Activated effector memory CD4-positive, alpha-beta T cell treated with anti-CD3 and anti-CD28 coated beads, Interleukin-2, amount 50 U/mL, for 16 hours (primary cell): ENCODE measurements at regions not wholly inside any gene's neighbourhood (a gene's known extent, or its start where the extent isn't known, plus 50 kb on each side); places are given as distances from the start of the nearest gene placed in this dataset.

ENCODE experiments used
- DNase-seq: peaks from one replicate; pipeline ENCODE4 v3.0.0-alpha.2; 2020

DNA sequence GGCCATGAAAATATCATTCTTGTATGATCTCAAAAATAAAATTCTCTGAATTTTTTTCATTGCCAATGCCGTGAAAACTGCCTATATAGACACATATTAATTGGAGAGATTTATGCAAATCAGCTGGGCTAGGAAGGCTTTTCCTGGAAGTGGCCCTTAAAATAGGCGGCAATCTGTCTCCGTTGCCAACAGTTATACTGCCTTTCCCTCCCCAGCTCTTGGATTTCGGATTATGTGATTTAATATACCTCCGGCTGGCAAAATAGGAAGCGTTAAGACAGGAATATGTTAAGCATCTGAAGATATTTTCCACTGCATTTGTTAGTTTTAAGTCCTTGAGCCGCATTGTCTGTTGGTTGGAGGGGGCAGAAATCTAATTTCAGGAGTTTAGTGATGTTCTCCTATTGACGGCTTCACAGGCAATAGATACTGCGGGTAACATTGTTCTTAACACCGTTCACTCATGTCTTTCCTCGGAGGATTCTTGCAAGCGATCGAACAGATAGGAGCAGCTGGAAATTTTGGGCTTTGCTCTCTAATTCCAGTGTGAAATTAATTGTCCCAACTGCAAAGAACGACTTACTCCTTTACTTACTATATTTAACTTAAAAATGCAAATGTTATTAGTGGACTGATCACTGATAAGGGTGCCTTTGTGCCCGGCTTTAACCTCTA, 113.3 kb downstream of the LINC00237 start:
- DNase-seq, result no peak

DNA sequence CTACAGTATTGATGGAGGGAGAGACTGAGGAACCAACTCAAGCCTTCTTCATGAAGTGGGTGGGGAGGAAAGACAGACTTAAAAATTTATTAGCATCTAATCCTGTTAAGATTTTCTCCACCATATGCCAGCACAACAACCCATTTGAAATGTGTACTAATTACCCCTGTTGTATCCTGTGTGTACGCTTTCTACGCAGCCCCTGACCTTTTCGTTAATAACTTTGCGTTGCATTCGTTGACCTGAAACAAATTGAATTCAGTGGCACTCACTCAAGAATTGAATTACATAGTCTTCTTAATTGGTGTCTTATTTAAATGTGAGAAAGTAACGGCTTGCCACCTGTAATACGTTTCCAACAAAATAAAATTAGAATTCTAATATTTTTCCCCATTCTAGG, 113.9 kb downstream of the LINC00237 start:
- no peak for DNase-seq

DNA sequence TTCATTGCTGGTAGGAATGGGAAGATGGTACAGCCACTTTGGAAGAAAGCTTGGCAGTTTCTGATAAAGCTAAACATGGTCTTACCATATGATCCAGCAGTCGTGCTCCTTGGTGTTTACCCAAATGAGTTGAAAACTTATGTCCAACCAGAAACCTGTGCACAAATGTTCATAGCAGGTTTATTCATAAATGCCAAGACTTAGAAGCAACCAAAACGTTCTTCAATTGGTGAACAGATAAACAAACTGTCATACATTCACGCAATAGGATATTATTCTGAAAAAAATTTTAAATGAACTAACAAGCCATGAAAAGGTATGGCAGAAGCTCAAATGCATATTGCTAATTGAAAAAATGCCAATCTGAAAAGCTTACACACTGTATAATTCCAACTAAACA, 117.1 kb downstream of the LINC00237 start:
- DNase-seq, result no peak

DNA sequence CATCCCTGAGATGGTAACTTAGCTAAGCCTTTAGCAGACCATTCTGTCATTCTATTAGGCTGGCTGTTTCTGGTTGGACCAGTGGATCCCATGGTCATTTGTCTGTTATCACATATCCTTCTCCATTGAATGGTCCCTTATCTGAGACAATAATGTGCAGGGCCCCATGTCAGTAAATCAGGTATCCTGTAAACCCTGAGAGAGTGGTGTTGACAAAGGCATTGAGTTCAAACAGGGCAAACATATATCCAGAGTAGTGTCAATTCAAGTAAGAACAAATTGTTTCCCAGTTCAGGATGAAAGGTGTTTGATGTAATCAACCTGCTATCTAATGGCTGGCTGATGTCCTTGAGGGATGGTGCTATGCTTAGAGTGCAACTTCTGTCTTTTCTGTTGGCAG, 126.2 kb downstream of the LINC00237 start:
- no peak for DNase-seq

GRCh38 chr20:20977786-20978185, 128.4 kb downstream of the LINC00237 start:
- DNase-seq, result no peak

GRCh38 chr20:20972490-20972889, 133.7 kb downstream of the LINC00237 start:
- no peak for DNase-seq

DNA sequence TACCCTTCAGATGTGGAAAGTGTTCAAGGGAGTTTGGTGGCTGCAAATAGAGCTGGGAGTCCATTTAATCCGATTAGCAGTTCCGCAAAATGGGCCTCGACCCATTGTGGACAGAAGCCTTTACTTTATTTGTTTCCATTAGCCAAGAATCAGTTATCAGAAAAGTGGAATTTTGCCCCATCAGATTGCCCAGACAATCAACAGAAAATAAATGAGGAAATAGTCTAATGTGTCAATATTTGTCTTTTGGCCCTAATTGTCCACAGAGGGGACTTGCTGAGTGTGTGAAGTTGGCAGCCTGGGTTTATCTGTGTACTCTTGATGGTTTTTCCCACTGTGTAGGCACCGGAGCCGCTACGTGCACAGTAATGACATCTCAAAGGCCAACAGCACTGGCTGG, 134.3 kb downstream of the LINC00237 start:
- no peak for DNase-seq

DNA sequence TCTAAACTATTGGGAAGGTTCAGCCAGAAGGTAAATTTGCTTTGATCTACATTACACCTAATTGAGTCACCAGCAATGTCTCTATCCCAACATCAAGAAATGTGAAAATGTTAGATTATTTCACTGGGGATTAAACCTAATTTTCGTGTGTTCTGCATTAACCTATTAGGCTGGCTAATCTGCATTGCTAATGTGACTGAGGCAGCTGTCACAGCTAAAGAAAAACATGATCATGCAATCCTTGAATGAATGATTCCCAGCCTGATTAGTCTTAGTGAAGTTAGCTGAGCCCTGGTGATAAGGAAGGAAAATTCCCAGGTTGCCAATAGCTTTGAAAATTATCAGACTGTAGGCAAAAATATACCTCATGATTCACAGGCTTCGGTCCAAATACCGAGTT, 135.3 kb downstream of the LINC00237 start:
- DNase-seq, result no peak

- DNase-seq, result no peak
Observed at GRCh38 chr20:20969701-20970280, 136.4 kb downstream of the LINC00237 start.

- DNase-seq, result no peak
Observed at GRCh38 chr20:20967564-20968184, 138.5 kb downstream of the LINC00237 start.

- DNase-seq, result no peak
Observed at GRCh38 chr20:20966171-20966570, 140.0 kb downstream of the LINC00237 start.

GRCh38 chr20:20959031-20959755, 147.0 kb downstream of the LINC00237 start:
- DNase-seq, result no peak

GRCh38 chr20:20956513-20956931, 149.6 kb downstream of the LINC00237 start:
- DNase-seq, result no peak

DNA sequence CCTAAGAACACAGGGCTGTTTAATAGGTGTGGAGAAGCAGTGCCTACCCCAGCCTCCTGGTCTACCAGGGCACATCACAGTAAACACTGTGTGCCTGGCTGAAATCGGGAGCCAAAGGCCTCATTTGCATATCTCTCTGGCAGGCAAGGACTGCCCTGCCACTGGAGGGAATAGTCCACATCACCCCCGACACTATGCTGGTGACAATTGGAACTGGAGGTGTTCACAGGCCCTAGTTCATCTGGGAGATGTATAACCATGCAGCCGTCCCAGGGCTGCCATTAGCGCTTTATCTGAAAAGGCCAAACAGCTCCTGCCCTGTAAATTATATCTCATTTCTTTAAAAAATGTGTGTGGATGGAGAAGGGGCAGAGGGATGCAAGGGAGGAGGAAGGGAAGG, 150.3 kb downstream of the LINC00237 start:
- no peak for DNase-seq

DNA sequence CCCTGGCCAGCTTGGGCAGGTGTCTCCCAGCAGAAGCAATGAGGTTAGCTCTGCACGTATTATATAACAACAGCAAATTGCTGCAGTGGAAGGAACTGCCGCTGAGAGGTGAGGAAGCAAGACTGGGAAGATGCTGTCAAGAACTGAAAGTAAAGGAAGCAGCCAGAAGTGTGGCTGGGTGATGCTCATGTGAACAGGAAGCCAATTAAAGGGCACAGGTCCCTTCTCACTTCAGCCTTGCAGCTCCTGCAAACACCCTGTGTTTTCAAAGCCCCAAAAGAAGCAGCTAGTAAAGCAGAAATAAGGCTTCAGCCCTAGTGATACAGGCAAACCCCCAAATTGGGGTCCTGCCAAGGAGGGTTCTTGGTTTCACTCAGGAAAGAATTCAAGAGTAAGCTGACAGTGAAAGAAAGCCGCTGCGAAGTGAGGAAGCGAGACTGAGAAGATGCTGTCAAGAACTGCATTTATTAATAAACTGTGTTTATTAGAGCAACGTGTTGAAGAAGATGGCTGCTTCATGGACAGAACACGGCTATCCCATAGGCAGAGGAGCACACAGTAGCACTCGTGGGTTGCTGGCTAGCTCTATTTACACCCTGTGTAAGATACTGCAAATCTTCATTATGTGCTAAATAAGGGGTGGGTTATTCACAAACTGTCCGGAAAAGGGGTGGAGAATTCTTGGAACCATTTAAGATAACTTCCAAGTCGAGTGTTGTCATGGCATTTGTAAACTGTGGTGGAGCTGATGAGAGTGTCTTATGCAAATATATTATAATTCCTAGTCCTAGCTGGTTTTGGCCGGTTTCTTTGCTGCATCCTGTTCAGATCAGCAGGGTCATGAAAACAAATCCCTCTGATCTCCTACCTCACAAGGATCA, 152.2 kb downstream of the LINC00237 start:
- DNase-seq, result no peak

DNA sequence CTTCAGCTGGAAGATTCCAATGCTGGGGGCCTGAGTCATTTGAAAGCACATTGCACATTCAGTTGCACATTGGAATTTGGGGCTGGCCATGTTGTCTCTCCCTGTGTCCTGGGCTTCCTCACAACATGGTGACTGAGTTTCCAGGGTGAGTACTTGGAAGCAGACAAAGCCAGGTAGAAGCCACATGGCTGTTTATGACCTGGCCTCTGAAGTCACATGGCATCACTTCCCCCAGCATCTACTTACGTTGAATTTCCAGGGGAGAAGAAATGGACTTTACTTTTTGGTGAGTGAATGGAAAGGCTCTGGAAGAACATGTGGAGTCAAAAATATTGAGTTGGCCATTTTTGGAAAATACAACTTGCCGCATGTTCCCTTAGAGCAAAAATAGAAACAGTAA, 155.5 kb downstream of the LINC00237 start:
- DNase-seq, result no peak

- DNase-seq, result no peak
Observed at GRCh38 chr20:20946122-20946759, 159.9 kb downstream of the LINC00237 start.

DNA sequence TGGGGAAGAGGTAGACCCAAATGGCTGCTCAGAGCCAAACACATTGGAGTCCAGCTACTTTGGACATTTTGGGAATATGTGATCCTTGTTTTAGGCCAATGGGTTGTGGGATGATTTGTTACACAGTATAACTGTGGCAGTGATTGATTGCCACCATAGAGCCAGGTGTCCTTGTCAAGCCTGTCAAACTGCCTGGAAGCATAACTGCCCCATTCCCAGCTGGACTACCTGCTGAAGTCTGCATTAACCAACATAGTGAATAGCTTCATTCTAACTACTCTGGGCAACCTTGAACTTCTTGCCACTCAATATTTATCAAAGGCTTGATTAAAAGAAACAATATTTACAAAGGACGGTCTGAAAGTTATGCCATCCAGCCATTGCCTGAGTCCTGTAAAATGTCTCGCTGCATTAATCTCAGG, 164.7 kb downstream of the LINC00237 start:
- DNase-seq, result no peak

- no peak for DNase-seq
Observed at GRCh38 chr20:20939006-20939405, 167.2 kb downstream of the LINC00237 start.

DNA sequence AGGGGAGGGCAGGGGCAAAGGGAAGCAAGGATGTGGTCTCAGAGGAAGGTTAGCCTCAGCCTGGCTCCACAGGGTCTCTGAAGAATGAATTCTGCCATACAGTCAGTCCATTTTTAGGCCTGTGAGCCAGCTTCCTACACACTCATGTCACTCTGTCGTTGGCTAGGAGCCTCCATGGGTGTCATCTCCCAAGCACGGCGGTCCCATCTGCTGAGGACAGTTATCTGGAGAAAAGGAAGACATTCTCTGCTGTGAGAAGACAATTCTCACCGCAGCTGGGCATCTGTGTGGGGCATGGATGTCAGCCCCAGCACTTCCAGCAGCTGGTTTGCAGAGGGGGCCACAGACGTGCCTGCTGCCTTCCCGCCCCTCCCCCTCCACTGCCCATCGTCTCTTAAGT, 167.6 kb downstream of the LINC00237 start:
- no peak for DNase-seq

DNA sequence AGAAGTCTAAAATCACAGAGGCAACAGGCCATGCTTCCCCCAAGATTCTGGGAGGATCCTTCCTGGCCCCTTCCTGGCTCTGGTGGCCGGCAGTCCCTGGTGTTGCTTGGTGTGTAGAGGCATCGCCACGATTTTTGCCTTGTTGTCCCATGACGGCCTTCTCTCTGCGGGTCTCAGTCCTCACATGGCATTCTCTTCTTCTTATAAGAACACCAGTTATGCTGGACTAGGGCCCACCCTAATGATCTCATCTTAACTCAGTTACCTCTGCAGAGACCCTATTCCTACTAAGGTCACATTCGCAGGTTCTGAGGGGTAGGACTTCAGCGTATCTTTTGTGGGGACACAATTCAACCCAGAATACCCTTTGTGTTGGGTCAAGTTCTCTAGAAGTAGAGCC, 168.0 kb downstream of the LINC00237 start:
- no peak for DNase-seq
